Ascending aorta (tissue), 2 donors: ENCODE measurements at regions not wholly inside any gene's neighbourhood (a gene's known extent, or its start where the extent isn't known, plus 50 kb on each side); places are given as distances from the start of the nearest gene placed in this dataset.

Experiments
- DNase-seq, 2 donors: peaks; one replicate each; pipeline ENCODE4 v3.0.0-alpha.2; 2019; ENCODE audit warnings: low spot score in 2 of 2
- H3K27ac ChIP-seq, 2 donors: fragments of 200-600 bp; sonication (generic); one replicate each; pipeline ENCODE4 v1.5.1; 2016 to 2017; ENCODE audit warnings: mild to moderate bottlenecking in 1 of 2
- H3K27me3 ChIP-seq: fragments of 200-600 bp; sonication (generic); one replicate; pipeline ENCODE4 v1.5.1; 2017
- H3K36me3 ChIP-seq, 2 donors: fragments of 200-600 bp; sonication (generic); one replicate each; pipeline ENCODE4 v1.5.1; 2016
- H3K4me1 ChIP-seq, 2 donors: fragments of 200-600 bp; sonication (generic); one replicate each; pipeline ENCODE4 v1.5.1; 2016 to 2017; ENCODE audit warnings: mild to moderate bottlenecking in 1 of 2
- H3K4me3 ChIP-seq, 2 donors: fragments of 200-600 bp; sonication (generic); one replicate each; pipeline ENCODE4 v1.5.1; 2016 to 2017; ENCODE audit warnings: mild to moderate bottlenecking in 1 of 2
- H3K9me3 ChIP-seq, 2 donors: fragments of 200-600 bp; sonication (generic); one replicate each; pipeline ENCODE4 v1.5.1; 2016
- CTCF ChIP-seq, 3 experiments: fragments of 200-600 bp in 2 of 3; fragments of 450-650 bp in 1 of 3; sonication (generic) in 2 of 3; IDR thresholded peaks; one replicate each; pipeline ENCODE4 v1.5.1; 2016 to 2019; ENCODE audit warnings: antibody characterized with exemption in 3 of 3, mild to moderate bottlenecking in 1 of 3, moderate library complexity in 1 of 3
- intact Hi-C: fragments of 100-400 bp; cut with DNase I; formaldehyde crosslinking; loops from one replicate; pipeline ENCODE4 v1.15.1; 2023

- H3K36me3 ChIP-seq: no peaks in the 10 kb centered on the region
- no peak overlapping the region for H3K4me3 ChIP-seq
- intact Hi-C loops: no loop called here
- H3K9me3 ChIP-seq: no peaks in the 10 kb centered on the region
- TF ChIP-seq CTCF (IDR thresholded peaks at IDR 0.05): no peak
- no peaks in the 10 kb centered on the region for H3K27me3 ChIP-seq
- no peak overlapping the region for H3K27ac ChIP-seq
- no peaks in the 10 kb centered on the region for H3K4me1 ChIP-seq
- DNase-seq: no peak
Measured at GRCh38 chr16:73389085-73389484, 341.2 kb upstream of the ZFHX3 start.

GRCh38 chr16:73387979-73388378, 340.1 kb upstream of the ZFHX3 start:
- no peak for TF ChIP-seq CTCF (IDR thresholded peaks at IDR 0.05)
- H3K9me3 ChIP-seq: no peaks in the 10 kb centered on the region
- no peak for DNase-seq
- H3K27me3 ChIP-seq: no peaks in the 10 kb centered on the region
- no peak overlapping the region for H3K4me3 ChIP-seq
- no peaks in the 10 kb centered on the region for H3K36me3 ChIP-seq
- no peaks in the 10 kb centered on the region for H3K4me1 ChIP-seq
- no peak overlapping the region for H3K27ac ChIP-seq
- intact Hi-C loops: no loop called here

GRCh38 chr16:73385696-73386095, 337.8 kb upstream of the ZFHX3 start:
- DNase-seq: no peak
- intact Hi-C loops: no loop called here
- no peaks in the 10 kb centered on the region for H3K27me3 ChIP-seq
- H3K9me3 ChIP-seq: no peaks in the 10 kb centered on the region
- H3K36me3 ChIP-seq: no peaks in the 10 kb centered on the region
- no peak for TF ChIP-seq CTCF (IDR thresholded peaks at IDR 0.05)
- H3K4me1 ChIP-seq: no peaks in the 10 kb centered on the region
- H3K27ac ChIP-seq: no peak overlapping the region
- H3K4me3 ChIP-seq: no peak overlapping the region

- intact Hi-C loops: no loop called here
- no peaks in the 10 kb centered on the region for H3K36me3 ChIP-seq
- H3K27ac ChIP-seq: no peak overlapping the region
- H3K9me3 ChIP-seq: no peaks in the 10 kb centered on the region
- DNase-seq: no peak
- no peaks in the 10 kb centered on the region for H3K27me3 ChIP-seq
- no peaks in the 10 kb centered on the region for H3K4me1 ChIP-seq
- H3K4me3 ChIP-seq: no peak overlapping the region
- TF ChIP-seq CTCF (IDR thresholded peaks at IDR 0.05): no peak
Measured at GRCh38 chr16:73384506-73385089, 336.7 kb upstream of the ZFHX3 start.

GRCh38 chr16:73383988-73384365, 336.0 kb upstream of the ZFHX3 start:
- no peak for TF ChIP-seq CTCF (IDR thresholded peaks at IDR 0.05)
- intact Hi-C loops: no loop called here

More at GRCh38 chr16:73383988-73384365, 336.0 kb upstream of the ZFHX3 start:
- no peak overlapping the region for H3K27ac ChIP-seq
- H3K27me3 ChIP-seq: no peaks in the 10 kb centered on the region
- H3K4me3 ChIP-seq: no peak overlapping the region
- no peak for DNase-seq
- H3K36me3 ChIP-seq: no peaks in the 10 kb centered on the region
- no peaks in the 10 kb centered on the region for H3K9me3 ChIP-seq
- H3K4me1 ChIP-seq: no peaks in the 10 kb centered on the region
